ENCODE measurements at regions not wholly inside any gene's neighbourhood (a gene's known extent, or its start where the extent isn't known, plus 50 kb on each side); places are given as distances from the start of the nearest gene placed in this dataset.

DNA sequence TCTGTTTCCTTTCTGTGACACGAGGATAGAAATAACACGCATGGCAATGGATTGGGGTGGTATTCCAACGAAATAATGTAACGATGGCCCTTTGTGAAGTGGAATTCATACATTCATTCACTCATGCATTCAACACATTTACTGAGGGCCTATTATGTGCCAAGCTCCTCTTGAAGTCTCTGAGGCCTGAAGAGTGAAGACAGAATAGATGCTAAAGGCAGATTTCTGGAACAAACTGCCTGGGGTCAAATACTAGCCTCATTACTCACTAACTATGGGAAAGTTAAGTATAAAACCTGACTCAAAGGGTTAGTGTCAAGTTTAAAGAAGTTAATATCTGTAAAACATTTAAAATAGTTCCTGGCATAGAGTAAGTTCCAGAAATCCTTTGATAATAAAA lies 279.6 kb upstream of the SULF2 start:
- peaks cover 3 to 8% (median 5%) of the 10 kb centered on the region in 7 donors for H3K9me3 Mint-ChIP-seq
- H3K4me3 Mint-ChIP-seq = no peak overlapping the region
- H3K27me3 Mint-ChIP-seq (ENCODE audit: low read depth in 3 of 3) = peaks cover 1 to 14% (median 5%) of the 10 kb centered on the region in 3 donors
- no peaks in the 10 kb centered on the region for H3K4me1 Mint-ChIP-seq
- intact Hi-C loops (cut with micrococcal nuclease) = no loop called here
- Histone ChIP-seq H3K79me2 (ENCODE audit: insufficient read depth, low read length) (no peaks in the 10 kb centered on the region), H3K4me3 (replicated peaks in 1 of 3; ENCODE audit: low read depth in 2 of 3, low read length in 3 of 3) (no peak overlapping the region), H3K4me1 (ENCODE audit: control insufficient read depth in 1 of 2, insufficient read depth in 2 of 2, low read length in 2 of 2) (no peaks in the 10 kb centered on the region), H3K27ac (ENCODE audit: low read depth in 1 of 2, low read length in 2 of 2) (no peak overlapping the region), H3K27me3 (ENCODE audit: control insufficient read depth in 2 of 2, insufficient read depth in 2 of 2, low read length in 2 of 2) (no peaks in the 10 kb centered on the region), H3K9ac (ENCODE audit: insufficient read depth, low read length, poor library complexity, severe bottlenecking) (no peak overlapping the region), H3K36me3 (replicated peaks in 1 of 2; ENCODE audit: control insufficient read depth in 1 of 2, insufficient read depth in 2 of 2, low read length in 2 of 2) (no peaks in the 10 kb centered on the region), H3K4me2 (replicated peaks; ENCODE audit: extremely low read depth, low read length, poor library complexity, severe bottlenecking) (no peak overlapping the region), H3K9me3 (replicated peaks in 1 of 2; ENCODE audit: control insufficient read depth in 1 of 2, insufficient read depth in 1 of 2, low read length in 2 of 2) (peaks cover 0 to 3% of the 10 kb centered on the region in 2 donors), H4K20me1 (ENCODE audit: insufficient read depth, low read length) (no peaks in the 10 kb centered on the region), H2AFZ (ENCODE audit: insufficient read depth, low read depth, low read length, poor library complexity, severe bottlenecking) (no peak overlapping the region)
- no peak overlapping the region for H3K27ac Mint-ChIP-seq
- no peak for DNase-seq
- no peaks in the 10 kb centered on the region for H3K36me3 Mint-ChIP-seq
- no CpG with 5 or more reads among the region's 4 CpGs for WGBS (ENCODE audit: insufficient coverage)
- TF ChIP-seq, protein P1, sequence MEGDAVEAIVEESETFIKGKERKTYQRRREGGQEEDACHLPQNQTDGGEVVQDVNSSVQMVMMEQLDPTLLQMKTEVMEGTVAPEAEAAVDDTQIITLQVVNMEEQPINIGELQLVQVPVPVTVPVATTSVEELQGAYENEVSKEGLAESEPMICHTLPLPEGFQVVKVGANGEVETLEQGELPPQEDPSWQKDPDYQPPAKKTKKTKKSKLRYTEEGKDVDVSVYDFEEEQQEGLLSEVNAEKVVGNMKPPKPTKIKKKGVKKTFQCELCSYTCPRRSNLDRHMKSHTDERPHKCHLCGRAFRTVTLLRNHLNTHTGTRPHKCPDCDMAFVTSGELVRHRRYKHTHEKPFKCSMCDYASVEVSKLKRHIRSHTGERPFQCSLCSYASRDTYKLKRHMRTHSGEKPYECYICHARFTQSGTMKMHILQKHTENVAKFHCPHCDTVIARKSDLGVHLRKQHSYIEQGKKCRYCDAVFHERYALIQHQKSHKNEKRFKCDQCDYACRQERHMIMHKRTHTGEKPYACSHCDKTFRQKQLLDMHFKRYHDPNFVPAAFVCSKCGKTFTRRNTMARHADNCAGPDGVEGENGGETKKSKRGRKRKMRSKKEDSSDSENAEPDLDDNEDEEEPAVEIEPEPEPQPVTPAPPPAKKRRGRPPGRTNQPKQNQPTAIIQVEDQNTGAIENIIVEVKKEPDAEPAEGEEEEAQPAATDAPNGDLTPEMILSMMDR (IDR thresholded peaks at IDR 0.05) = no peak

DNA sequence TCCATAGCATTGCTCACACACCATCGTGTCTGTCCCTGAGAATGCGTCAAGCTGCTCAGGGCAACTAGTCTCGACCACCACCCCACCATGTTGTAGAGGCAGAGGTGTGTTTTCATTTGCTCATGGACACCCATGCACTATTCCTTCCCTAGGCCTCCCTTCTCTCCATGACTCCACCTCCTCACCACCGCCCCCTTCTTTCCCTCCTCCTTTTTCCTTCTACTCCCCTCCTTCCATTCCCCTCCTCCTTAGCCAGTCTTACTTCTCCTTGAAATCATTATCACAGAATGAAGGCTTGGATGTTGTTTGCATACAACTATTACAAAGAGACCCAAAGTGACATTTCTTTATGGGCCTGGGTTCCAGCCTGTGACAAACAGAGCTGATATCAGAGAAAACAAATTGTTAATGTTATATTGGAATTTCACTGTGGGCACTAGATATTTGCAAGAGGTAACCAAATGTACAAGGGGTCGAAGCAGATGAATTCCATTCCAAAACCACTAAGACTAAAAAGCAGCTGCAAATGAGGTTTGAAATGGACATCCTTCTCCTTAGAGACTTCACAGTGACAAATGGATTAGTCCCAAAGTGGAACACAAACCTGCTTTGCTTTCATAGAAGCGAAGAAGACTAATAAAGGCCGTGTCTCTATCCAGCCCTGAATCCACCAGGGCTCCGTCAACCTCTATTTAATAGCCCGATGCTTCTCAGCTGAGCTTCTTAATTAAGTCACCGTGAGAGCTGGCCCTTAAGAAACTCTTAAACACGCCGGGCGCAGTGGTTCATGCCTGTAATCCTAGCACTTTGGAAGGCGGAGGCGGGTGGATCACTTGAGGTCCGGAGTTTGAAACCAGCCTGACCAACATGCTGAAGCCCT lies 275.8 kb upstream of the SULF2 start:
- DNase-seq = no peak
- 98% methylated on average over 11 of the region's 16 CpGs for WGBS (ENCODE audit: insufficient coverage)
- no peak overlapping the region for H3K4me2 ChIP-seq (replicated peaks; ENCODE audit: extremely low read depth, low read length, poor library complexity, severe bottlenecking)
- intact Hi-C loops (cut with micrococcal nuclease) = no loop called here
- Mint-ChIP-seq H3K27me3 (ENCODE audit: low read depth in 3 of 3) (peaks cover 3 to 7% (median 4%) of the 10 kb centered on the region in 3 donors), H3K36me3 (no peaks in the 10 kb centered on the region), H3K4me1 (no peaks in the 10 kb centered on the region), H3K27ac (no peak overlapping the region), H3K9me3 (peaks cover 8 to 26% (median 13%) of the 10 kb centered on the region in 7 donors), H3K4me3 (no peak overlapping the region)
- no peaks in the 10 kb centered on the region for H3K79me2 ChIP-seq (ENCODE audit: insufficient read depth, low read length)
- H3K9ac ChIP-seq (ENCODE audit: insufficient read depth, low read length, poor library complexity, severe bottlenecking) = no peak overlapping the region
- TF ChIP-seq, protein P1 (IDR thresholded peaks at IDR 0.05) = no peak
- H3K27me3 ChIP-seq (ENCODE audit: control insufficient read depth in 2 of 2, insufficient read depth in 2 of 2, low read length in 2 of 2) = no peaks in the 10 kb centered on the region
- H3K4me1 ChIP-seq (ENCODE audit: control insufficient read depth in 1 of 2, insufficient read depth in 2 of 2, low read length in 2 of 2) = no peaks in the 10 kb centered on the region
- H3K27ac ChIP-seq (ENCODE audit: low read depth in 1 of 2, low read length in 2 of 2) = no peak overlapping the region
- H2AFZ ChIP-seq (ENCODE audit: insufficient read depth, low read depth, low read length, poor library complexity, severe bottlenecking) = no peak overlapping the region
- H3K9me3 ChIP-seq (replicated peaks in 1 of 2; ENCODE audit: control insufficient read depth in 1 of 2, insufficient read depth in 1 of 2, low read length in 2 of 2) = peaks cover 6 to 18% of the 10 kb centered on the region in 2 donors
- H3K4me3 ChIP-seq (replicated peaks in 1 of 3; ENCODE audit: low read depth in 2 of 3, low read length in 3 of 3) = no peak overlapping the region
- H4K20me1 ChIP-seq (ENCODE audit: insufficient read depth, low read length) = no peaks in the 10 kb centered on the region
- no peaks in the 10 kb centered on the region for H3K36me3 ChIP-seq (replicated peaks in 1 of 2; ENCODE audit: control insufficient read depth in 1 of 2, insufficient read depth in 2 of 2, low read length in 2 of 2)

Data from CD14-positive monocyte (primary cell).